HG02973 (cell line): ENCODE measurements at regions not wholly inside any gene's neighbourhood (a gene's known extent, or its start where the extent isn't known, plus 50 kb on each side); places are given as distances from the start of the nearest gene placed in this dataset.
A peak's percentile ranks its signal among the peaks of the same experiment; 100 is the strongest.
"Not testable (repeated sequence)": the region's sequence is repeated elsewhere in the genome, so short reads cannot be mapped to it uniquely, and the experiment has no call there.

ENCODE experiments used
- ATAC-seq: cut with Tn5 transposase; IDR thresholded peaks from one replicate; pipeline ENCODE4 v1.9.1; 2021; ENCODE audit warnings: moderate library complexity; ENCODE audit not compliant: unreplicated experiment

GRCh38 chr4:138113819-138114400 lies 128.2 kb downstream of the SLC7A11 start:
- peak; percentile 27 for ATAC-seq

- ATAC-seq, result not testable (repeated sequence)
These were observed 129.3 kb downstream of the SLC7A11 start for GRCh38 chr4:138112890-138113289.

- ATAC-seq, result no peak
These were observed 129.8 kb downstream of the SLC7A11 start for GRCh38 chr4:138112389-138112788.

- ATAC-seq, result no peak
These were observed 130.6 kb downstream of the SLC7A11 start for GRCh38 chr4:138111462-138112000.

GRCh38 chr4:138110815-138111214 lies 131.3 kb downstream of the SLC7A11 start:
- ATAC-seq, result no peak

GRCh38 chr4:138107023-138107422 lies 135.1 kb downstream of the SLC7A11 start:
- no peak for ATAC-seq

GRCh38 chr4:138105331-138105730 lies 136.8 kb downstream of the SLC7A11 start:
- no peak for ATAC-seq

GRCh38 chr4:138104284-138104680 lies 137.9 kb downstream of the SLC7A11 start:
- no peak for ATAC-seq

- ATAC-seq, result no peak
These were observed 138.4 kb downstream of the SLC7A11 start for GRCh38 chr4:138103597-138104283.

- ATAC-seq, result no peak
These were observed 142.8 kb downstream of the SLC7A11 start for GRCh38 chr4:138099385-138099784.

GRCh38 chr4:138097912-138098600 lies 144.1 kb downstream of the SLC7A11 start:
- ATAC-seq, result no peak

- ATAC-seq, result no peak
These were observed 145.6 kb downstream of the SLC7A11 start for GRCh38 chr4:138096384-138097062.

- ATAC-seq, result no peak
These were observed 146.8 kb downstream of the SLC7A11 start for GRCh38 chr4:138095378-138095777.

GRCh38 chr4:138092060-138092459 lies 150.1 kb downstream of the SLC7A11 start:
- no peak for ATAC-seq

GRCh38 chr4:138090918-138091676 lies 151.1 kb downstream of the SLC7A11 start:
- no peak for ATAC-seq

- peak; percentile 88 for ATAC-seq
These were observed 151.8 kb downstream of the SLC7A11 start for GRCh38 chr4:138090150-138090917.

GRCh38 chr4:138088449-138089208 lies 153.5 kb downstream of the SLC7A11 start:
- no peak for ATAC-seq

GRCh38 chr4:138087066-138087719 lies 155.0 kb downstream of the SLC7A11 start:
- no peak for ATAC-seq

- no peak for ATAC-seq
These were observed 155.5 kb downstream of the SLC7A11 start for GRCh38 chr4:138086611-138087041.
